OCI-LY7 (cell line): ENCODE measurements at regions not wholly inside any gene's neighbourhood (a gene's known extent, or its start where the extent isn't known, plus 50 kb on each side); places are given as distances from the start of the nearest gene placed in this dataset.

ENCODE experiments used
- BruUV-seq: library from RNA; stranded (reverse); fragments of 400-500 nt; replicated peaks from 2 replicates; lab custom pipeline; 2021; lab: Mats Ljungman, UMichigan
- CTCF ChIA-PET: fragments of 300-600 bp; sonication (Branson Sonifier 250); formaldehyde crosslinking; loops from one replicate; lab custom pipeline; 2022; ENCODE audit warnings: antibody characterized with exemption; ENCODE audit not compliant: unreplicated experiment; lab: Charles Lee
- POLR2A ChIA-PET: fragments of 300-600 bp; sonication (Branson Sonifier 250); formaldehyde crosslinking; loops from one replicate; lab custom pipeline; 2022; ENCODE audit warnings: antibody characterized with exemption; lab: Charles Lee
- DNase-seq: peaks from one replicate; pipeline ENCODE4 v3.0.0-alpha.2; 2015; ENCODE audit warnings: low spot score
- H2AFZ ChIP-seq: fragments of 200-600 bp; sonication (generic), shearing (Covaris generic); 2 replicates; pipeline ENCODE4 v1.6.1; 2014; ENCODE audit warnings: mild to moderate bottlenecking, antibody characterized with exemption, low read length, moderate library complexity
- H3K27ac ChIP-seq: fragments of 200-600 bp; sonication (generic); 2 replicates; pipeline ENCODE4 v1.5.1; 2014; ENCODE audit warnings: mixed run types, low read depth, mild to moderate bottlenecking, moderate library complexity, low read length, inconsistent platforms; ENCODE audit not compliant: poor library complexity, severe bottlenecking
- H3K36me3 ChIP-seq: fragments of 200-600 bp; sonication (generic); 2 replicates; pipeline ENCODE4 v1.6.1; 2014; ENCODE audit warnings: mild to moderate bottlenecking, antibody characterized with exemption, low read length, moderate library complexity, mixed read lengths; ENCODE audit not compliant: insufficient read depth
- H3K4me1 ChIP-seq: fragments of 200-600 bp; sonication (generic); 2 replicates; pipeline ENCODE4 v1.5.1; 2014; ENCODE audit warnings: mild to moderate bottlenecking, low read length; ENCODE audit not compliant: insufficient read depth, poor library complexity, severe bottlenecking
- H3K4me2 ChIP-seq: fragments of 200-600 bp; sonication (generic); 2 replicates; pipeline ENCODE4 v1.6.1; 2014; ENCODE audit warnings: mild to moderate bottlenecking, low read length
- H3K4me3 ChIP-seq: fragments of 200-600 bp; sonication (generic); 2 replicates; pipeline ENCODE4 v1.5.1; 2014; ENCODE audit warnings: mild to moderate bottlenecking, low read depth, low read length; ENCODE audit not compliant: poor library complexity, severe bottlenecking
- H3K79me2 ChIP-seq: fragments of 200-600 bp; sonication (generic); 2 replicates; pipeline ENCODE4 v1.6.1; 2016; ENCODE audit warnings: low read depth, mild to moderate bottlenecking, low read length, moderate library complexity, mixed read lengths; ENCODE audit not compliant: insufficient read depth
- H3K9me2 ChIP-seq: fragments of 200-600 bp; sonication (generic); 2 replicates; pipeline ENCODE4 v1.6.1; 2016; ENCODE audit warnings: mild to moderate bottlenecking, low read length, mixed read lengths; ENCODE audit not compliant: insufficient read depth
- H3K9me3 ChIP-seq: fragments of 200-600 bp; sonication (generic); 2 replicates; pipeline ENCODE4 v1.6.1; 2014; ENCODE audit warnings: mild to moderate bottlenecking, mixed run types, low read length, mixed read lengths
- H4K20me1 ChIP-seq: fragments of 200-600 bp; sonication (generic); 2 replicates; pipeline ENCODE4 v1.6.1; 2014; ENCODE audit warnings: mild to moderate bottlenecking, antibody characterized with exemption, low read length, moderate library complexity, mixed read lengths; ENCODE audit not compliant: insufficient read depth
- CTCF ChIP-seq: fragments of 200-600 bp; sonication (generic); conservative IDR thresholded peaks from 2 replicates; pipeline ENCODE4 v1.5.1; 2014; ENCODE audit warnings: mild to moderate bottlenecking, antibody characterized with exemption, low read length, moderate library complexity, mixed read lengths
- EZH2phosphoT487 ChIP-seq: fragments of 200-600 bp; sonication (generic); IDR thresholded peaks from 2 replicates; pipeline ENCODE4 v1.6.1; 2018; ENCODE audit warnings: low read depth, borderline replicate concordance, mild to moderate bottlenecking, mixed run types, antibody characterized with exemption, low read length, moderate library complexity, mixed read lengths
- intact Hi-C: fragments of 100-400 bp; cut with micrococcal nuclease; formaldehyde crosslinking; loops from one replicate; pipeline ENCODE4 v1.10.0; 2022; ENCODE audit not compliant: unreplicated experiment

GRCh38 chr7:69358163-69358821 lies 240.0 kb upstream of the AUTS2 start:
- Histone ChIP-seq H3K36me3 (no peaks in the 10 kb centered on the region), H3K4me1 (no peaks in the 10 kb centered on the region), H3K4me2 (no peak overlapping the region), H3K4me3 (no peak overlapping the region), H3K27ac (no peak overlapping the region), H3K9me2 (no peaks in the 10 kb centered on the region), H3K79me2 (no peaks in the 10 kb centered on the region), H3K9me3 (no peaks in the 10 kb centered on the region), H2AFZ (no peak overlapping the region), H4K20me1 (no peaks in the 10 kb centered on the region)
- no peak for DNase-seq
- POLR2A ChIA-PET: interaction anchor here (0.5 kb wide), 1 partner anchor 1471 kb away, joined by 3 read pairs; no protein-coding TSS in a partner anchor
- intact Hi-C loops: no loop called here
- CTCF ChIA-PET: no interaction called here
- no TSS peak for BruUV-seq
- no peak for TF ChIP-seq CTCF
- no peak for TF ChIP-seq EZH2phosphoT487

- POLR2A ChIA-PET: interaction anchor here (0.5 kb wide), 1 partner anchor 1470 kb away, joined by 3 read pairs; no protein-coding TSS in a partner anchor
- H3K79me2 ChIP-seq: no peaks in the 10 kb centered on the region
- H3K4me1 ChIP-seq: no peaks in the 10 kb centered on the region
- no peaks in the 10 kb centered on the region for H3K9me3 ChIP-seq
- H3K9me2 ChIP-seq: no peaks in the 10 kb centered on the region
- intact Hi-C loops: no loop called here
- TF ChIP-seq EZH2phosphoT487 (no peak), CTCF (no peak)
- H3K36me3 ChIP-seq: no peaks in the 10 kb centered on the region
- H3K4me3 ChIP-seq: no peak overlapping the region
- H2AFZ ChIP-seq: no peak overlapping the region
- no peaks in the 10 kb centered on the region for H4K20me1 ChIP-seq
- no peak overlapping the region for H3K27ac ChIP-seq
- CTCF ChIA-PET: no interaction called here
- BruUV-seq: no TSS peak
- DNase-seq: no peak
- no peak overlapping the region for H3K4me2 ChIP-seq
Measured at GRCh38 chr7:69359003-69359700, 239.1 kb upstream of the AUTS2 start.

DNA sequence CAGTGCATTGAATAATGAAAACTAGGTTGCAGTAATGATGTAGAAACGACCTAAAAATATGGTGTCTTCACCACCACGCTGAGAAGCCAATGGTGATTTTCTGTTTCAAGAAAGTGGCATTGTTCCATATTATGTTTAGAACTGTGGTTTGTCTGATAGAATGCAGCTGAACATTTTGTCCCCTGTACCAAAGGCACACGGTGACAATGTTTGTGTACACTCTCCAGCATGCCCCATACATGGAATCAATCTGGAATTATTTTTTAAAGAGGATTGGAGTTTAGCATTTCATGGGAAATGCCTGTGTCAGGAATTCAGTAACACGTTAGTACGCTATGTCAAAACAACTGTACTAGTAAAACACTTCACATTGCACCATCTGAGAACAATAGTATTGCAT lies 237.4 kb upstream of the AUTS2 start:
- no peak for TF ChIP-seq EZH2phosphoT487
- no peak for TF ChIP-seq CTCF
- no peaks in the 10 kb centered on the region for H3K79me2 ChIP-seq
- H2AFZ ChIP-seq: no peak overlapping the region
- no TSS peak for BruUV-seq
- CTCF ChIA-PET: no interaction called here
- no peaks in the 10 kb centered on the region for H3K9me2 ChIP-seq
- no peaks in the 10 kb centered on the region for H3K9me3 ChIP-seq
- H3K4me2 ChIP-seq: no peak overlapping the region
- H3K36me3 ChIP-seq: no peaks in the 10 kb centered on the region
- H3K27ac ChIP-seq: no peak overlapping the region
- intact Hi-C loops: no loop called here
- POLR2A ChIA-PET: interaction anchor here (0.6 kb wide), 1 partner anchor 63 kb away, joined by 3 read pairs; no protein-coding TSS in a partner anchor
- H4K20me1 ChIP-seq: no peaks in the 10 kb centered on the region
- H3K4me3 ChIP-seq: no peak overlapping the region
- no peak for DNase-seq
- peaks cover 12% of the 10 kb centered on the region for H3K4me1 ChIP-seq
